ENCODE measurements at regions not wholly inside any gene's neighbourhood (a gene's known extent, or its start where the extent isn't known, plus 50 kb on each side); places are given as distances from the start of the nearest gene placed in this dataset.
A peak's percentile ranks its signal among the peaks of the same experiment; 100 is the strongest.

GRCh38 chr13:21884299-21884909, 213.5 kb downstream of the FGF9 start:
- Histone ChIP-seq H3K79me2 (ENCODE audit: control insufficient read depth, insufficient read depth, low read length) (no peaks in the 10 kb centered on the region), H4K20me1 (ENCODE audit: control insufficient read depth, insufficient read depth, low read length, poor library complexity, severe bottlenecking) (no peaks in the 10 kb centered on the region), H2AFZ (ENCODE audit: insufficient read depth, low read depth, low read length, poor library complexity, severe bottlenecking) (no peak overlapping the region), H3K4me2 (replicated peaks; ENCODE audit: low read depth, low read length, poor library complexity, severe bottlenecking) (no peak overlapping the region), H3K4me1 (ENCODE audit: control insufficient read depth in 2 of 2, insufficient read depth in 2 of 2, low read length in 2 of 2) (no peaks in the 10 kb centered on the region), H3K9me3 (ENCODE audit: control extremely low read depth in 1 of 3, control insufficient read depth in 2 of 3, insufficient read depth in 1 of 3, low read length in 2 of 3) (peaks cover 0 to under 1% (median 0%) of the 10 kb centered on the region in 3 donors), H3K4me3 (ENCODE audit: control extremely low read depth in 1 of 5, extremely low read depth in 1 of 5, insufficient read depth in 1 of 5, low read depth in 2 of 5, low read length in 4 of 5) (no peak overlapping the region), H3K9ac (ENCODE audit: low read length) (no peak overlapping the region), H3K36me3 (replicated peaks in 1 of 2; ENCODE audit: control extremely low read depth in 1 of 2, control insufficient read depth in 1 of 2, extremely low read depth in 1 of 2, insufficient read depth in 2 of 2, low read length in 1 of 2) (no peaks in the 10 kb centered on the region), H3K27me3 (replicated peaks in 1 of 4; ENCODE audit: control extremely low read depth in 1 of 4, control insufficient read depth in 3 of 4, insufficient read depth in 4 of 4, low read length in 3 of 4) (peaks cover 0 to 5% (median 0%) of the 10 kb centered on the region in 4 experiments), H3K27ac (ENCODE audit: low read length in 2 of 2) (no peak overlapping the region)
- DNase-seq, result no peak
- intact Hi-C loops (cut with micrococcal nuclease), result no loop called here
- Mint-ChIP-seq H3K27me3 (no peaks in the 10 kb centered on the region), H3K4me1 (peaks cover 11% of the 10 kb centered on the region), H3K27ac (no peak overlapping the region), H3K4me3 (no peak overlapping the region), H3K9me3 (ENCODE audit: insufficient read depth) (no peaks in the 10 kb centered on the region)
- WGBS (ENCODE audit: insufficient coverage), result 100% methylated on average over 1 of the region's 5 CpGs
- ChIA-PET POLR2A (no interaction called here), CTCF (interaction anchor here (0.7 kb wide), 1 partner anchor 27 kb away, joined by 3 read pairs; no protein-coding TSS in a partner anchor)
- TF ChIP-seq CTCF (IDR thresholded peaks at IDR 0.05) (no peak), EZH2 (IDR thresholded peaks at IDR 0.05; ENCODE audit: borderline replicate concordance, insufficient read depth, low read depth, low read length, poor library complexity, severe bottlenecking) (no peak)
- no peak for ATAC-seq (ENCODE audit: low read depth)

GRCh38 chr13:21884965-21885567, 214.2 kb downstream of the FGF9 start:
- ChIA-PET POLR2A (no interaction called here), CTCF (interaction anchor here (0.7 kb wide), 1 partner anchor 26 kb away, joined by 3 read pairs; no protein-coding TSS in a partner anchor)
- no peaks in the 10 kb centered on the region for H3K36me3 ChIP-seq (replicated peaks in 1 of 2; ENCODE audit: control extremely low read depth in 1 of 2, control insufficient read depth in 1 of 2, extremely low read depth in 1 of 2, insufficient read depth in 2 of 2, low read length in 1 of 2)
- peaks cover 0 to 5% (median 0%) of the 10 kb centered on the region in 4 experiments for H3K27me3 ChIP-seq (replicated peaks in 1 of 4; ENCODE audit: control extremely low read depth in 1 of 4, control insufficient read depth in 3 of 4, insufficient read depth in 4 of 4, low read length in 3 of 4)
- H3K4me1 ChIP-seq (ENCODE audit: control insufficient read depth in 2 of 2, insufficient read depth in 2 of 2, low read length in 2 of 2), result no peaks in the 10 kb centered on the region
- no peak for TF ChIP-seq CTCF (IDR thresholded peaks at IDR 0.05)
- TF ChIP-seq EZH2 (IDR thresholded peaks at IDR 0.05; ENCODE audit: borderline replicate concordance, insufficient read depth, low read depth, low read length, poor library complexity, severe bottlenecking), result no peak
- no peaks in the 10 kb centered on the region for H3K9me3 ChIP-seq (ENCODE audit: control extremely low read depth in 1 of 3, control insufficient read depth in 2 of 3, insufficient read depth in 1 of 3, low read length in 2 of 3)
- H3K9me3 Mint-ChIP-seq (ENCODE audit: insufficient read depth), result no peaks in the 10 kb centered on the region
- 56% methylated on average over 5 of the region's 9 CpGs for WGBS (ENCODE audit: insufficient coverage)
- ATAC-seq (ENCODE audit: low read depth), result peak; percentile 51
- no peaks in the 10 kb centered on the region for H3K79me2 ChIP-seq (ENCODE audit: control insufficient read depth, insufficient read depth, low read length)
- H2AFZ ChIP-seq (ENCODE audit: insufficient read depth, low read depth, low read length, poor library complexity, severe bottlenecking), result no peak overlapping the region
- intact Hi-C loops (cut with micrococcal nuclease), result no loop called here
- peak overlapping the region; percentile 38 for H3K4me3 Mint-ChIP-seq
- H3K9ac ChIP-seq (ENCODE audit: low read length), result no peak overlapping the region
- H3K4me2 ChIP-seq (replicated peaks; ENCODE audit: low read depth, low read length, poor library complexity, severe bottlenecking), result no peak overlapping the region
- peaks cover 11% of the 10 kb centered on the region for H3K4me1 Mint-ChIP-seq
- peak overlapping the region; percentile 7 for H3K27ac Mint-ChIP-seq
- H3K4me3 ChIP-seq (ENCODE audit: control extremely low read depth in 1 of 5, extremely low read depth in 1 of 5, insufficient read depth in 1 of 5, low read depth in 2 of 5, low read length in 4 of 5), result no peak overlapping the region
- no peak for DNase-seq
- H4K20me1 ChIP-seq (ENCODE audit: control insufficient read depth, insufficient read depth, low read length, poor library complexity, severe bottlenecking), result no peaks in the 10 kb centered on the region
- no peaks in the 10 kb centered on the region for H3K27me3 Mint-ChIP-seq
- no peak overlapping the region for H3K27ac ChIP-seq (ENCODE audit: low read length in 2 of 2)

All from B cell (primary cell).